SU-DHL-6 (cell line): ENCODE measurements at regions not wholly inside any gene's neighbourhood (a gene's known extent, or its start where the extent isn't known, plus 50 kb on each side); places are given as distances from the start of the nearest gene placed in this dataset.

ENCODE experiments used
- H2AFZ ChIP-seq: fragments of 200-600 bp; sonication (generic); 2 replicates; pipeline ENCODE4 v1.6.1; 2014; ENCODE audit warnings: low read depth, mild to moderate bottlenecking, moderate library complexity, mixed read lengths, antibody characterized with exemption, low read length; ENCODE audit not compliant: severe bottlenecking
- H3F3A ChIP-seq: fragments of 200-600 bp; shearing (Covaris generic); 2 replicates; pipeline ENCODE4 v1.6.0; 2016; ENCODE audit warnings: antibody characterized with exemption, mild to moderate bottlenecking; ENCODE audit not compliant: insufficient read depth
- H3K27ac ChIP-seq: fragments of 200-600 bp; sonication (generic); 2 replicates; pipeline ENCODE4 v1.5.1; 2016; ENCODE audit warnings: low read depth, mild to moderate bottlenecking, low read length, moderate library complexity, mixed read lengths
- H3K27me3 ChIP-seq: fragments of 200-600 bp; sonication (generic), shearing (Covaris generic); 2 replicates; pipeline ENCODE4 v1.6.0; 2014; ENCODE audit warnings: mild to moderate bottlenecking, low read length
- H3K36me3 ChIP-seq: fragments of 200-600 bp; sonication (generic); 2 replicates; pipeline ENCODE4 v1.6.1; 2014; ENCODE audit warnings: mild to moderate bottlenecking, low read length, mixed read lengths
- H3K4me2 ChIP-seq: fragments of 300-600, 200-600 bp; shearing (Covaris generic), sonication (generic); 2 replicates; pipeline ENCODE4 v1.6.0; 2014; ENCODE audit warnings: low read length, low read depth, mild to moderate bottlenecking; ENCODE audit not compliant: poor library complexity, severe bottlenecking
- H3K4me3 ChIP-seq: fragments of 200-600 bp; sonication (generic); 2 replicates; pipeline ENCODE4 v1.5.1; 2014; ENCODE audit warnings: antibody characterized with exemption, low read length, mild to moderate bottlenecking, mixed read lengths; ENCODE audit not compliant: insufficient read depth, poor library complexity, severe bottlenecking
- H3K79me2 ChIP-seq: fragments of 200-600 bp; sonication (generic); 2 replicates; pipeline ENCODE4 v1.6.1; 2014; ENCODE audit warnings: mild to moderate bottlenecking, low read length, moderate library complexity; ENCODE audit not compliant: insufficient read depth
- H3K9ac ChIP-seq: fragments of 200-600 bp; sonication (generic); 2 replicates; pipeline ENCODE4 v1.7.0; 2014; ENCODE audit warnings: mild to moderate bottlenecking, low read length
- H3K9me2 ChIP-seq: fragments of 200-600 bp; sonication (generic); replicated peaks from 2 replicates; pipeline ENCODE4 v1.6.1; 2014; ENCODE audit warnings: low read length; ENCODE audit not compliant: insufficient read depth
- H3K9me3 ChIP-seq: fragments of 200-600 bp; sonication (generic); 2 replicates; pipeline ENCODE4 v1.6.1; 2014; ENCODE audit warnings: low read length, mixed read lengths; ENCODE audit not compliant: insufficient read depth
- H4K20me1 ChIP-seq: fragments of 200-600 bp; sonication (generic); 2 replicates; pipeline ENCODE4 v1.6.1; 2014; ENCODE audit warnings: low read depth, mild to moderate bottlenecking, antibody characterized with exemption, low read length, moderate library complexity, mixed read lengths
- EZH2phosphoT487 ChIP-seq: fragments of 200-600 bp; sonication (generic), shearing (Covaris generic); conservative IDR thresholded peaks from 2 replicates; pipeline ENCODE4 v1.6.1; 2018; ENCODE audit warnings: mild to moderate bottlenecking, antibody characterized with exemption, low read length, moderate library complexity, mixed read lengths
- TF ChIP-seq, protein P1 (sequence below): fragments of 200-600 bp; sonication (generic); IDR thresholded peaks from one replicate; pipeline ENCODE4 v1.5.1; 2017; ENCODE audit warnings: antibody characterized with exemption, mild to moderate bottlenecking, low read length, moderate library complexity; ENCODE audit not compliant: insufficient read depth, poor library complexity, severe bottlenecking

DNA sequence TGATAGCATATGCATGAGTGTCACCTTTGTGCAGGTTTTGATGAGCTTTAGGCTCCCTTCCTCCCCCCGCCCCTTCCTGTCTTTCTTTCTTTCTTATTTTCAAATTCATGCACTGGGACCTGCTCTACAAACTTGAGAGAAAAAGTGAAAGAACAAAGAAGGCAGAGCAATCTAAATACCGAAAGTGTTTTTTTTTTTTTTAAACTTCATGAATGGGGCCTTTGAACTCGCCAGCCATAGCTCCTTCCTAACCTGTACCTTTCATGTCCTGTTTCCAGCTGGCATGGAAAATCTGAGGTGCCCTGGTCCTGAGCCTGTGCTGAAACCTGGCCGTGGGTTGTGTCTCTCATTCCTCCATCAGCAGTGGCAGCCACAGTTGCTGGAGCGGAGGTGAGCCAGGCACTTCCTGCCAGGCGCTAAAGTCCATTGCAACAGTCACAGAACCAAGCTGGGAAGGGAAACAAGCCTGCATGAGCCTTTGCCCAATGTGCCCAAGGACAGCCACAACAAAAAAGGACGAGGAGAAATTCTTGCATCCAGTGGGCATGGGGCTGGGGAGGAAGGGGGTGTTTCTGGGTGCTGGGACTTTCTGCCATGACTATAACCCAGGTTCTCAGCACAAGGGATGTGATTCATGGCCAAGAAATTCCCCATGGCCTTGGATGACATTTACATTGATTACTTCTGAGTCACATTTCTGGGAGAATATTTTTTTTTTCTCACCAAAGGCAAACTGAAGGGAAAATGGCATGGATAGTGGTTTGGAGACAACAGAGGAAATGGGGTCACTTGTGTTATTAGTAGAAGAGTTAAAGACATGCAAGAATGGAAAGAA is 102.7 kb downstream of the TMEM30B start:
- Histone ChIP-seq H3K4me2 (no peak overlapping the region), H3K27ac (no peak overlapping the region), H3K9me3 (no peaks in the 10 kb centered on the region), H3F3A (no peaks in the 10 kb centered on the region), H3K79me2 (no peaks in the 10 kb centered on the region), H3K27me3 (no peaks in the 10 kb centered on the region), H3K9ac (no peak overlapping the region), H3K36me3 (no peaks in the 10 kb centered on the region), H3K9me2 (no peaks in the 10 kb centered on the region), H4K20me1 (no peaks in the 10 kb centered on the region), H2AFZ (no peak overlapping the region), H3K4me3 (no peak overlapping the region)
- TF ChIP-seq, protein P1, sequence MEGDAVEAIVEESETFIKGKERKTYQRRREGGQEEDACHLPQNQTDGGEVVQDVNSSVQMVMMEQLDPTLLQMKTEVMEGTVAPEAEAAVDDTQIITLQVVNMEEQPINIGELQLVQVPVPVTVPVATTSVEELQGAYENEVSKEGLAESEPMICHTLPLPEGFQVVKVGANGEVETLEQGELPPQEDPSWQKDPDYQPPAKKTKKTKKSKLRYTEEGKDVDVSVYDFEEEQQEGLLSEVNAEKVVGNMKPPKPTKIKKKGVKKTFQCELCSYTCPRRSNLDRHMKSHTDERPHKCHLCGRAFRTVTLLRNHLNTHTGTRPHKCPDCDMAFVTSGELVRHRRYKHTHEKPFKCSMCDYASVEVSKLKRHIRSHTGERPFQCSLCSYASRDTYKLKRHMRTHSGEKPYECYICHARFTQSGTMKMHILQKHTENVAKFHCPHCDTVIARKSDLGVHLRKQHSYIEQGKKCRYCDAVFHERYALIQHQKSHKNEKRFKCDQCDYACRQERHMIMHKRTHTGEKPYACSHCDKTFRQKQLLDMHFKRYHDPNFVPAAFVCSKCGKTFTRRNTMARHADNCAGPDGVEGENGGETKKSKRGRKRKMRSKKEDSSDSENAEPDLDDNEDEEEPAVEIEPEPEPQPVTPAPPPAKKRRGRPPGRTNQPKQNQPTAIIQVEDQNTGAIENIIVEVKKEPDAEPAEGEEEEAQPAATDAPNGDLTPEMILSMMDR, result no peak
- TF ChIP-seq EZH2phosphoT487, result no peak

DNA sequence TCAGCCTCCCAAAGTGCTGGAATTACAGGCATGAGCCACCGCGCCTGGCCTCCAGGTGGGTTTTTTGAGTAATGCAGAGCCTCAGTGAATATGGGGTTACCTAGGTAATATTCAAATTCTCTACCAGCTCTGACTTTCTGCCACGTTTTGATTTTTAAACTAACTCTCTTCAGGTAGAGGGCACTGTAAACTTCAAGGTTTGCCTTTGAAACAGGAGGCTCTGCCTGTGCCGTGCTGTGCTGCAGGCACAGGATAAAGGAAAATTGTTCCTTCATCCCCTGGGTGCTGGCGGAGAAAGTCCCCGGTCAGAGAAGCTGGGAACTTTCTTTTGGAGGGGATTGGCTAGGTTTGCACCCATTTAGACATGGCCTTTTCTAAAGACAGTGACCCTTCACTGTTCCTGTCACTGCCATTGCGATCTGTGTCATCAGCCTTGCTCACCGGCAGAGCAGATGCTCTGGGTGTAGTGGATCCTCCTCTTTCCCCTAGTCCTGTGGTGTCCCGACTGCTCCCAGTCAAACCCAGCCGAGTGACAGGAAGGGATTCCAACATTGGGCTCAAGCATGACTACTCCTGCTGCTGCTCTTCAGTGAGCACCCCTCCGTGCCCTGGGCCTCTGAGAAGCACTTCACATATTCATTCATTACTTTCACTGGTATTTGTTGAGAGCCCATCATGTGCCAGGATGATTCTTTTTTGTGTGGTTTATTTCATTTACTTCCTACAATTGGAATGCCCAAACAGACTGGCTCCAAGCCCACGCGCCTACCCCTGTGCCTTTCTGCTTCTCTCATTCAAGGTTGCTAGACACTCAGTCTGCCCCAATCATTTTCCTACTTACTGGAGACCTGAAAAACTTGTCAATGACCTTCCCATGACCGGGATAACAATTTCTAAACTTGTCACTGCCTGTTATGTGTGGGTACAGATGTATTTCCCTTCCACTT is 103.6 kb downstream of the TMEM30B start:
- Histone ChIP-seq H4K20me1 (no peaks in the 10 kb centered on the region), H3K36me3 (no peaks in the 10 kb centered on the region), H3K9me3 (no peaks in the 10 kb centered on the region), H3K4me2 (no peak overlapping the region), H3K27ac (no peak overlapping the region), H2AFZ (no peak overlapping the region), H3K9me2 (no peaks in the 10 kb centered on the region), H3K4me3 (no peak overlapping the region), H3K9ac (no peak overlapping the region), H3K79me2 (no peaks in the 10 kb centered on the region), H3K27me3 (no peaks in the 10 kb centered on the region), H3F3A (no peaks in the 10 kb centered on the region)
- TF ChIP-seq, protein P1, result no peak
- no peak for TF ChIP-seq EZH2phosphoT487

DNA sequence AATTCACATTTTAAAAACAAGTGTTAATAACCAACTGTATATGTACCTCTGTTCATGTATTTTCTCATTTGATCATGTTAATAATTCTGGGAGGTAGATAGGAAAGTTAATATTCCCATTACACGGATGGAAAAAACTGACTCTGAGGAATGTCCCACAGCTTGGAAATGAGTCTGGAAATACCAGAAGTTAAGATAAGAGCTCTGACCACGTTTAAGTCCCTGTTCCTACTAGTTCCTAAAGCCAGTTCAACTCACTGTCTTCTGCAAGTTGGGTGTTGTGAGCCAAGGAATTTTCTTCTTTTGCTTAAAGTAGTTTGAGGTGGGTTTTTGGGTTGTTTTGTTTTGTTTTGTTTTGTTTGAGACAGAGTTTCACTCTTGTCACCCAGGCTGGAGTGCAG is 104.5 kb downstream of the TMEM30B start:
- H3F3A ChIP-seq, result no peaks in the 10 kb centered on the region
- H3K27ac ChIP-seq, result no peak overlapping the region

More for the DNA sequence above, 104.5 kb downstream of the TMEM30B start:
- Histone ChIP-seq H3K9me2 (no peaks in the 10 kb centered on the region), H2AFZ (no peak overlapping the region), H3K27me3 (no peaks in the 10 kb centered on the region), H3K9me3 (no peaks in the 10 kb centered on the region), H3K79me2 (no peaks in the 10 kb centered on the region), H3K4me2 (no peak overlapping the region), H3K4me3 (no peak overlapping the region), H3K9ac (no peak overlapping the region), H3K36me3 (no peaks in the 10 kb centered on the region), H4K20me1 (no peaks in the 10 kb centered on the region)
- no peak for TF ChIP-seq EZH2phosphoT487
- TF ChIP-seq, protein P1, result no peak
